ENCODE measurements at regions not wholly inside any gene's neighbourhood (a gene's known extent, or its start where the extent isn't known, plus 50 kb on each side); places are given as distances from the start of the nearest gene placed in this dataset.

- ChIA-PET POLR2A (interaction anchor here (1.0 kb wide), 1 partner anchor 110 kb away, joined by 3 read pairs; no protein-coding TSS in a partner anchor), CTCF (ENCODE audit: unreplicated experiment) (no interaction called here)
- Histone ChIP-seq H4K20me1 (ENCODE audit: insufficient read depth, low read length) (no peaks in the 10 kb centered on the region), H3K9me2 (ENCODE audit: insufficient read depth, low read length) (no peaks in the 10 kb centered on the region), H3K79me2 (ENCODE audit: insufficient read depth, low read depth, low read length) (no peaks in the 10 kb centered on the region), H3K4me3 (ENCODE audit: low read depth, low read length, poor library complexity, severe bottlenecking) (no peak overlapping the region), H2AFZ (ENCODE audit: low read length) (no peak overlapping the region), H3K9me3 (ENCODE audit: low read length) (no peaks in the 10 kb centered on the region), H3K36me3 (ENCODE audit: insufficient read depth, low read length) (no peaks in the 10 kb centered on the region), H3K4me1 (ENCODE audit: insufficient read depth, low read length, poor library complexity, severe bottlenecking) (no peaks in the 10 kb centered on the region), H3K27ac (ENCODE audit: low read depth, low read length, poor library complexity, severe bottlenecking) (no peak overlapping the region), H3K4me2 (ENCODE audit: low read length) (no peak overlapping the region)
- BruUV-seq (replicated peaks) = no TSS peak
- TF ChIP-seq EZH2phosphoT487 (IDR thresholded peaks at IDR 0.05; ENCODE audit: borderline replicate concordance, low read depth, low read length) = no peak
- no peak for TF ChIP-seq CTCF (conservative IDR thresholded peaks at IDR 0.05; ENCODE audit: low read length)
- intact Hi-C loops (cut with micrococcal nuclease; ENCODE audit: unreplicated experiment) = no loop called here
- DNase-seq (ENCODE audit: low spot score) = no peak
Measured at GRCh38 chr11:81967242-81967641, 766.4 kb downstream of the FAM181B start.

GRCh38 chr11:81966340-81966739, 767.3 kb downstream of the FAM181B start:
- TF ChIP-seq CTCF (conservative IDR thresholded peaks at IDR 0.05; ENCODE audit: low read length) (no peak), EZH2phosphoT487 (IDR thresholded peaks at IDR 0.05; ENCODE audit: borderline replicate concordance, low read depth, low read length) (no peak)
- CTCF ChIA-PET (ENCODE audit: unreplicated experiment) = no interaction called here
- Histone ChIP-seq H2AFZ (ENCODE audit: low read length) (no peak overlapping the region), H3K9me2 (ENCODE audit: insufficient read depth, low read length) (no peaks in the 10 kb centered on the region), H3K36me3 (ENCODE audit: insufficient read depth, low read length) (no peaks in the 10 kb centered on the region), H3K27ac (ENCODE audit: low read depth, low read length, poor library complexity, severe bottlenecking) (no peak overlapping the region), H3K4me3 (ENCODE audit: low read depth, low read length, poor library complexity, severe bottlenecking) (no peak overlapping the region), H3K9me3 (ENCODE audit: low read length) (no peaks in the 10 kb centered on the region), H3K79me2 (ENCODE audit: insufficient read depth, low read depth, low read length) (no peaks in the 10 kb centered on the region), H4K20me1 (ENCODE audit: insufficient read depth, low read length) (no peaks in the 10 kb centered on the region), H3K4me2 (ENCODE audit: low read length) (no peak overlapping the region), H3K4me1 (ENCODE audit: insufficient read depth, low read length, poor library complexity, severe bottlenecking) (no peaks in the 10 kb centered on the region)
- POLR2A ChIA-PET = no interaction called here
- BruUV-seq (replicated peaks) = no TSS peak
- intact Hi-C loops (cut with micrococcal nuclease; ENCODE audit: unreplicated experiment) = no loop called here
- DNase-seq (ENCODE audit: low spot score) = no peak

GRCh38 chr11:81963018-81963417, 770.6 kb downstream of the FAM181B start:
- Histone ChIP-seq H3K36me3 (ENCODE audit: insufficient read depth, low read length) (no peaks in the 10 kb centered on the region), H3K4me3 (ENCODE audit: low read depth, low read length, poor library complexity, severe bottlenecking) (no peak overlapping the region), H3K79me2 (ENCODE audit: insufficient read depth, low read depth, low read length) (no peaks in the 10 kb centered on the region), H3K27ac (ENCODE audit: low read depth, low read length, poor library complexity, severe bottlenecking) (no peak overlapping the region), H2AFZ (ENCODE audit: low read length) (no peak overlapping the region), H3K4me2 (ENCODE audit: low read length) (no peak overlapping the region), H3K9me2 (ENCODE audit: insufficient read depth, low read length) (no peaks in the 10 kb centered on the region), H4K20me1 (ENCODE audit: insufficient read depth, low read length) (no peaks in the 10 kb centered on the region), H3K4me1 (ENCODE audit: insufficient read depth, low read length, poor library complexity, severe bottlenecking) (no peaks in the 10 kb centered on the region), H3K9me3 (ENCODE audit: low read length) (no peaks in the 10 kb centered on the region)
- no peak for TF ChIP-seq EZH2phosphoT487 (IDR thresholded peaks at IDR 0.05; ENCODE audit: borderline replicate concordance, low read depth, low read length)
- TF ChIP-seq CTCF (conservative IDR thresholded peaks at IDR 0.05; ENCODE audit: low read length) = peak; percentile 77
- peak; percentile 30 for DNase-seq (ENCODE audit: low spot score)
- ChIA-PET POLR2A (no interaction called here), CTCF (ENCODE audit: unreplicated experiment) (no interaction called here)
- intact Hi-C loops (cut with micrococcal nuclease; ENCODE audit: unreplicated experiment) = loop anchor here (5.0 kb wide), 2 partner anchors 176 to 306 kb away; no protein-coding TSS in a partner anchor
- BruUV-seq (replicated peaks) = no TSS peak
